ENCODE measurements at regions not wholly inside any gene's neighbourhood (a gene's known extent, or its start where the extent isn't known, plus 50 kb on each side); places are given as distances from the start of the nearest gene placed in this dataset.

- 28 to 52% methylated on average over 2 of the region's 2 CpGs for WGBS, 2 donors
- H3K36me3 ChIP-seq (replicated peaks in 1 of 2; ENCODE audit: insufficient read depth in 1 of 2, low read depth in 2 of 2) = no peaks in the 10 kb centered on the region
- H3K27ac ChIP-seq = no peak overlapping the region
- DNase-seq = no peak
- H3K4me3 ChIP-seq = no peak overlapping the region
- no peaks in the 10 kb centered on the region for H3K4me1 ChIP-seq
- TF ChIP-seq POLR2A (IDR thresholded peaks at IDR 0.05) = no peak
- TF ChIP-seq CTCF (IDR thresholded peaks at IDR 0.05) = no peak
- ATAC-seq = no peak
- no peaks in the 10 kb centered on the region for H3K9me3 ChIP-seq
- no peaks in the 10 kb centered on the region for H3K27me3 ChIP-seq
- intact Hi-C loops (cut with DNase I) = no loop called here
Measured at GRCh38 chr3:187458921-187459320, 90.7 kb downstream of the RTP4 start.

- WGBS, 2 donors = 48 to 62% methylated on average over 2 of the region's 2 CpGs
- ATAC-seq (no peak), DNase-seq (no peak)
- no peaks in the 10 kb centered on the region for H3K4me1 ChIP-seq
- H3K36me3 ChIP-seq (replicated peaks in 1 of 2; ENCODE audit: insufficient read depth in 1 of 2, low read depth in 2 of 2) = no peaks in the 10 kb centered on the region
- H3K27ac ChIP-seq = no peak overlapping the region
- TF ChIP-seq CTCF (IDR thresholded peaks at IDR 0.05) (no peak), POLR2A (IDR thresholded peaks at IDR 0.05) (no peak)
- intact Hi-C loops (cut with DNase I) = no loop called here
- H3K4me3 ChIP-seq = no peak overlapping the region
- H3K9me3 ChIP-seq = no peaks in the 10 kb centered on the region
- H3K27me3 ChIP-seq = no peaks in the 10 kb centered on the region
Measured at GRCh38 chr3:187458383-187458782, 90.2 kb downstream of the RTP4 start.

- TF ChIP-seq CTCF (IDR thresholded peaks at IDR 0.05) = no peak
- TF ChIP-seq POLR2A (IDR thresholded peaks at IDR 0.05) = no peak
- H3K9me3 ChIP-seq = no peaks in the 10 kb centered on the region
- H3K36me3 ChIP-seq (replicated peaks in 1 of 2; ENCODE audit: insufficient read depth in 1 of 2, low read depth in 2 of 2) = no peaks in the 10 kb centered on the region
- no peak for ATAC-seq
- H3K4me1 ChIP-seq = no peaks in the 10 kb centered on the region
- 0 to 14% methylated on average over 1 of the region's 1 CpG for WGBS, 2 donors
- no peaks in the 10 kb centered on the region for H3K27me3 ChIP-seq
- H3K27ac ChIP-seq = no peak overlapping the region
- DNase-seq = peak; percentile 24 to 54 (median 39)
- intact Hi-C loops (cut with DNase I) = no loop called here
- H3K4me3 ChIP-seq = no peak overlapping the region
Measured at GRCh38 chr3:187456250-187456649, 88.1 kb downstream of the RTP4 start.

GRCh38 chr3:187454085-187454815 lies 86.1 kb downstream of the RTP4 start:
- ATAC-seq (no peak), DNase-seq (no peak)
- H3K36me3 ChIP-seq (replicated peaks in 1 of 2; ENCODE audit: insufficient read depth in 1 of 2, low read depth in 2 of 2) = no peaks in the 10 kb centered on the region
- no peak overlapping the region for H3K4me3 ChIP-seq
- H3K9me3 ChIP-seq = no peaks in the 10 kb centered on the region
- H3K27me3 ChIP-seq = no peaks in the 10 kb centered on the region
- H3K27ac ChIP-seq = no peak overlapping the region
- 53 to 59% methylated on average over 6 of the region's 6 CpGs for WGBS, 2 donors
- TF ChIP-seq CTCF (IDR thresholded peaks at IDR 0.05) = no peak
- no peak for TF ChIP-seq POLR2A (IDR thresholded peaks at IDR 0.05)
- no peaks in the 10 kb centered on the region for H3K4me1 ChIP-seq
- intact Hi-C loops (cut with DNase I) = no loop called here

Measured in body of pancreas (tissue), 4 donors.